ENCODE measurements at regions not wholly inside any gene's neighbourhood (a gene's known extent, or its start where the extent isn't known, plus 50 kb on each side); places are given as distances from the start of the nearest gene placed in this dataset.
A peak's percentile ranks its signal among the peaks of the same experiment; 100 is the strongest.
"Not testable (repeated sequence)": the region's sequence is repeated elsewhere in the genome, so short reads cannot be mapped to it uniquely, and the experiment has no call there.

DNA sequence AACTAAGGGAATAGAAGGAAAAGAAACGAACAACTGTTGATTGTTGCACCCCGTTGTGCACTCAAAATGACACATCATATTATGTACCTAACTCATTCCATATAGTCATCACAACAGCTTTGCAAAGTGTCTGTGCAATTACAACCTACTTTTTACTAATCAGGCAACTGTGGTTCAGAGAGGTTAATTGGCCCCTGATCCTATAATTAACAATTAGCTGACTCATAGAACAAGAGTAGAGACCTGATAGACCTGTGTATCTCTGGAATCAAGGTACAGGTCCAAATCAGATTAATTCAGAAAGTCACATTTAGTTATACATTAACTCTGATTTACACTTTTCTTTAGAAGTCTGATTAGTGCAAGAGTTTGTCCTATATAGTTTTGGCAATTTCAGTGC is 122.5 kb upstream of the CDK13 start:
- peaks cover 10% of the 10 kb centered on the region; the same call in 1 of the 2 replicates for H3K4me1 ChIP-seq (ENCODE audit: insufficient read depth, low read length)
- H3K9me3 ChIP-seq (ENCODE audit: insufficient read depth, low read depth, low read length), result no peaks in the 10 kb centered on the region
- no peaks in the 10 kb centered on the region for H3K36me3 ChIP-seq (ENCODE audit: insufficient read depth, low read depth, low read length)
- H3K27me3 ChIP-seq (ENCODE audit: insufficient read depth, low read length), result peaks cover 15% of the 10 kb centered on the region
- H3K4me3 ChIP-seq (ENCODE audit: low read length), result no peak overlapping the region
- no peak overlapping the region for H3K9ac ChIP-seq (ENCODE audit: low read depth, low read length)
- H3K27ac ChIP-seq (ENCODE audit: low read length), result no peak overlapping the region

DNA sequence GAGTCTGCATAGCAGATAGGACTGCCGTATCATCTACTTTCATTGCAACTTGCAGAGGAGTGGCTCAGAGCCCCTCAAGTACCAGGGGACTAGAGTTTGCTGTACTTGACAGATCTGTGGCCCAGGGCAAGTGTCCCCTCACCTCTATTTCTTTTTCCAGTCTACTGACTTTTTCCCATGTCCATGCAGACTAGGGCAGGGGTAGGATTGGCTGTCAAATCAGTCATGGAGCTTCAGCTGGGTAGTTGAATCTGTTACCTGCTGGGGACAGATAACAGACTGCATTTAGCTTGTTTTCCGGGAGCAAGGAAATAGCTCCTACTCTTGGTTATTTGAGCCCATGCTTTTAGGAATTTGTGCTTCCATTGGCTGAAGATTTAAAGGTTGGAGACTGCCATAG is 121.0 kb upstream of the CDK13 start:
- H3K27ac ChIP-seq (ENCODE audit: low read length), result no peak overlapping the region
- no peak overlapping the region for H3K4me3 ChIP-seq (ENCODE audit: low read length)
- no peaks in the 10 kb centered on the region for H3K9me3 ChIP-seq (ENCODE audit: insufficient read depth, low read depth, low read length)
- H3K4me1 ChIP-seq (ENCODE audit: insufficient read depth, low read length), result peaks cover 10% of the 10 kb centered on the region; the same call in 1 of the 2 replicates
- no peak overlapping the region for H3K9ac ChIP-seq (ENCODE audit: low read depth, low read length)
- H3K36me3 ChIP-seq (ENCODE audit: insufficient read depth, low read depth, low read length), result no peaks in the 10 kb centered on the region
- H3K27me3 ChIP-seq (ENCODE audit: insufficient read depth, low read length), result peaks cover 26% of the 10 kb centered on the region

DNA sequence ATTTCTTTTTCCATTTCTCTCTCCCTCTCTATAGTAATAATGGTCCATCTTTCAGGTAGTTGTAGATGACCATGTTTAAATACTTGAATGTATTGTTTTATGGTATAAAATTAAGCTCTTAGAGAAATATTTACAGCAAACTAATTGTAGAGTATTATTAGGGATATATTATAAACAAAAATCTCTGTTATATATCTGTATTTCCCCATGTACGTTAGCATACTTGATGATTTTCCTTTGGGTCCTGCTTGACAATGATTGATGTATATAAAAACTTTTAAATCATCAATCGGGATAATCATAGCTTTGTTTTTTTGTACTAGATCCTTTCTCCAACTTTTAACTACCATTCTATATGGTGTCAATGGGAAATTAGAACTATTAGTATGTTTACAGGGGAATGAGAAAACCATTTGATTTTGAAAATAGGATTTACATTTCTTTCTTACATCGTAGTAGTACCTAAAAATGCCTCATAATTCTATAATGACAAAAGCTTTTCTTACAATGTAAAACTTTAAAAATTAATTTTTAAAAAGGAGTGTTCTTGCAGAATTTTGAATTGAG is 117.5 kb upstream of the CDK13 start:
- Histone ChIP-seq H3K27ac (ENCODE audit: low read length) (no peak overlapping the region), H3K27me3 (ENCODE audit: insufficient read depth, low read length) (peaks cover 57% of the 10 kb centered on the region), H3K9me3 (ENCODE audit: insufficient read depth, low read depth, low read length) (no peaks in the 10 kb centered on the region), H3K9ac (ENCODE audit: low read depth, low read length) (no peak overlapping the region), H3K36me3 (ENCODE audit: insufficient read depth, low read depth, low read length) (no peaks in the 10 kb centered on the region), H3K4me3 (ENCODE audit: low read length) (peak overlapping the region; percentile 29; the same call in 1 of the 2 replicates), H3K4me1 (ENCODE audit: insufficient read depth, low read length) (peaks cover 5% of the 10 kb centered on the region; the same call in 1 of the 2 replicates)

DNA sequence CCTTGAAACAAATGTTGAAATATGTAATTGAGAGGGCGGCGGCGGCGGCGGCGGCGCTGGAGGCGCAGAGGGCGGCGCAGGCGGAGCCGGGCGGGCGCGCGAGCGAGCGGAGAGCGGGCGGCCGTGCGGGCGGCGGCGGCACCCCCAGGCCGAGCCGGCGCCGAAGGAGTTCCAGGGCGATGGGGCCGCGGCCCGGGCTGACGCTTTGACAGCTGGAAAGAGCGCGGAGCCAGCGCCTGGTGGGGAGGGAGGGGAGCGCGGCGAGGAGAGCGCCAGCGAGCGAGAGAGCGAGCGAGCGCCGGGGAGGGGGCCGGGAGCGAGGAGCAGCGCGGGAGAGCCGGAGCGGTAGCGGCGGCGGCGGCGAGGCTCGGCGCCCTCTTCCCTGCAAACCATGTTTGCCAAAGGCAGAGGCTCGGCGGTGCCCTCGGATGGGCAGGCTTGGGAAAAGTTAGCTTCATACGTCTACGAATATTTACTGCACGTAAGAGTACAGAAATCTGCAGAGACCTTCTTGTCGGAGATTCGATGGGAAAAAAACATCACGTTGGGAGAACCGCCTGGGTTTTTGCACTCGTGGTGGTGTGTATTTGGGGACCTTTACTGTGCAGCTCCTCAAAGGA is 116.8 kb upstream of the CDK13 start:
- Histone ChIP-seq H3K27me3 (ENCODE audit: insufficient read depth, low read length) (peaks cover 57% of the 10 kb centered on the region), H3K4me3 (ENCODE audit: low read length) (peak overlapping the region; percentile 81)
- not testable (repeated sequence) for H3K36me3 ChIP-seq (ENCODE audit: insufficient read depth, low read depth, low read length); H3K9me3 ChIP-seq (ENCODE audit: insufficient read depth, low read depth, low read length); H3K4me1 ChIP-seq (ENCODE audit: insufficient read depth, low read length); H3K27ac ChIP-seq (ENCODE audit: low read length); H3K9ac ChIP-seq (ENCODE audit: low read depth, low read length)

DNA sequence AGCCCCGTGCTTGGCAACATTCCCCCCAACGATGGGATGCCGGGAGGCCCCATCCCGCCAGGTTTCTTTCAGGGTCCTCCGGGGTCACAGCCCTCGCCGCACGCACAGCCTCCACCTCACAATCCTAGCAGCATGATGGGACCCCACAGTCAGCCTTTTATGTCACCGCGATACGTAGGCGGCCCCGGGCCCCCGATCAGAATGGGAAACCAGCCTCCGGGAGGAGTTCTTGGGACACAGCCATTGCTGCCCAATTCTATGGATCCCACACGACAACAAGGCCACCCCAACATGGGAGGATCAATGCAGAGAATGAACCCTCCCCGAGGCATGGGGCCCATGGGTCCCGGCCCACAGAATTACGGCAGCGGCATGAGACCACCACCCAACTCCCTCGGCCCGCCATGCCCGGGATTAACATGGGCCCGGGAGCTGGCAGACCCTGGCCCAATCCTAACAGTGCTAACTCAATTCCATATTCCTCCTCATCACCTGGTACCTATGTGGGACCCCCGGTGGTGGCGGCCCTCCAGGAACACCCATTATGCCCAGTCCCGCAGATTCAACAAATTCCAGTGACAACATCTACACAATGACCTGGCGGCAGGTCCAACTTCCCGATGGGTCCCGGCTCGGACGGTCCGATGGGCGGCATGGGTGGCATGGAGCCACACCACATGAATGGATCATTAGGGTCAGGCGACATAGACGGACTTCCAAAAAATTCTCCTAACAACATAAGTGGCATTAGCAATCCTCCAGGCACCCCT is 116.0 kb upstream of the CDK13 start:
- not testable (repeated sequence) for H3K36me3 ChIP-seq (ENCODE audit: insufficient read depth, low read depth, low read length); H3K27ac ChIP-seq (ENCODE audit: low read length); H3K9me3 ChIP-seq (ENCODE audit: insufficient read depth, low read depth, low read length); H3K4me1 ChIP-seq (ENCODE audit: insufficient read depth, low read length); H3K9ac ChIP-seq (ENCODE audit: low read depth, low read length)
- peaks cover 57% of the 10 kb centered on the region for H3K27me3 ChIP-seq (ENCODE audit: insufficient read depth, low read length)
- H3K4me3 ChIP-seq (ENCODE audit: low read length), result peak overlapping the region; percentile 81

DNA sequence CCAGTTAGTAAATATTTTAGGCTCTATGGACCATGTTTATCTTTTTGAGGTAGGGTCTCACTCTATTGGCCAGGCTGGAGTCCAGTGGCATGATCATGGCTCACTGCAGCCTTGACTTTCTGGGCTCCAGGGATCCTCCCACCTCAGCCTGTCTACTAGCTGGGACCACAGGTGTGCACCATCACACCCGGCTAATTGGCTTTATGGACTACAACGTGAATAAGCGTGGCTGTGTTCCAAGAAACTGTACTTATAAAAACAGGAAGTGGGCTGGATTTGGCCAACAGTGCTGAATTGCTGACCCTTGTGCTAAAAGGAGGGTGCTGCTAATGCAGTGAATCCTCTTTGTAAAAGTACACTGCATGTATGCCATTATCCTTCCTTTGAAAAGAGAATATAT is 111.7 kb upstream of the CDK13 start:
- no peaks in the 10 kb centered on the region for H3K9me3 ChIP-seq (ENCODE audit: insufficient read depth, low read depth, low read length)
- peaks cover 38% of the 10 kb centered on the region for H3K27me3 ChIP-seq (ENCODE audit: insufficient read depth, low read length)
- H3K4me3 ChIP-seq (ENCODE audit: low read length), result no peak overlapping the region
- H3K27ac ChIP-seq (ENCODE audit: low read length), result no peak overlapping the region
- no peaks in the 10 kb centered on the region for H3K4me1 ChIP-seq (ENCODE audit: insufficient read depth, low read length)
- H3K9ac ChIP-seq (ENCODE audit: low read depth, low read length), result no peak overlapping the region
- no peaks in the 10 kb centered on the region for H3K36me3 ChIP-seq (ENCODE audit: insufficient read depth, low read depth, low read length)

DNA sequence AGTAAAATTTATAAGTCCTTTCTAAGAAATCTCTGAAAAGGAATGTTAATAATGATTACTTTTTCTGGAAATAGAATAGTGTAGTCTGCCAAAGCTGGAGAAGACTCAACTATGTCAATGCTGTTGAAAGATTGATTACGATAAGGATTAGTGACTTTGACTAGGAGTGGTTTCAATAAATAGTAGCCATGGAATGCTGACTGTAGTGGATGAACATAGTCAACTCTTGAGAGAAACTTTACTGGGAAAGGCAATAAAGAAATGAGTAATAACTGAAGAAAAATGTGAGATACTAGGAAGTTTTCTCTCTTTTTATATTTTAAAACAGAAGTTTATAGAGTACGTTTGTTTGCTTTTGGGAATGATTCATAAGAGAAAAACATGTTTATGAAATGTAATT is 105.0 kb upstream of the CDK13 start:
- no peaks in the 10 kb centered on the region for H3K9me3 ChIP-seq (ENCODE audit: insufficient read depth, low read depth, low read length)
- H3K27ac ChIP-seq (ENCODE audit: low read length), result no peak overlapping the region
- H3K4me1 ChIP-seq (ENCODE audit: insufficient read depth, low read length), result no peaks in the 10 kb centered on the region
- H3K4me3 ChIP-seq (ENCODE audit: low read length), result no peak overlapping the region
- no peaks in the 10 kb centered on the region for H3K27me3 ChIP-seq (ENCODE audit: insufficient read depth, low read length)
- no peak overlapping the region for H3K9ac ChIP-seq (ENCODE audit: low read depth, low read length)
- H3K36me3 ChIP-seq (ENCODE audit: insufficient read depth, low read depth, low read length), result no peaks in the 10 kb centered on the region

DNA sequence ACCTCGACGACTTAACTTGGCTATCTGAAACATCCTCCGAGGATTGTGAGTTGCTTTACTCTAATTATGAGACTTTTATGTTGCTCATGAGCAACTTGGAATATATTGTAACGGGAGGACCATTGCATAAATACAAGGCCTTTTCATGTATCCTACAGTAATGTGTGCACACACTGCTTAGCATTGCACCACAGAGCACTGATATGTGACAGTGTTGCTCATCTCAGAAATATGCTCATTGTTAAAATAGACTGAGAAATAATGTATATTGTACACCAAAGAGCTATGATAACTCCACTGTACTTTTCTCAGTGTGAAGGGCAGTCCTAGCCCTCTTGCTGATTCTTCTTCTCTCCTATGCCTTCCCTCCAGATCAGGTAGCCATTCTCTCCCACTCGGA is 102.8 kb upstream of the CDK13 start:
- no peaks in the 10 kb centered on the region for H3K36me3 ChIP-seq (ENCODE audit: insufficient read depth, low read depth, low read length)
- H3K4me3 ChIP-seq (ENCODE audit: low read length), result no peak overlapping the region
- no peak overlapping the region for H3K27ac ChIP-seq (ENCODE audit: low read length)
- no peak overlapping the region for H3K9ac ChIP-seq (ENCODE audit: low read depth, low read length)
- no peaks in the 10 kb centered on the region for H3K9me3 ChIP-seq (ENCODE audit: insufficient read depth, low read depth, low read length)
- H3K27me3 ChIP-seq (ENCODE audit: insufficient read depth, low read length), result no peaks in the 10 kb centered on the region
- H3K4me1 ChIP-seq (ENCODE audit: insufficient read depth, low read length), result no peaks in the 10 kb centered on the region

DNA sequence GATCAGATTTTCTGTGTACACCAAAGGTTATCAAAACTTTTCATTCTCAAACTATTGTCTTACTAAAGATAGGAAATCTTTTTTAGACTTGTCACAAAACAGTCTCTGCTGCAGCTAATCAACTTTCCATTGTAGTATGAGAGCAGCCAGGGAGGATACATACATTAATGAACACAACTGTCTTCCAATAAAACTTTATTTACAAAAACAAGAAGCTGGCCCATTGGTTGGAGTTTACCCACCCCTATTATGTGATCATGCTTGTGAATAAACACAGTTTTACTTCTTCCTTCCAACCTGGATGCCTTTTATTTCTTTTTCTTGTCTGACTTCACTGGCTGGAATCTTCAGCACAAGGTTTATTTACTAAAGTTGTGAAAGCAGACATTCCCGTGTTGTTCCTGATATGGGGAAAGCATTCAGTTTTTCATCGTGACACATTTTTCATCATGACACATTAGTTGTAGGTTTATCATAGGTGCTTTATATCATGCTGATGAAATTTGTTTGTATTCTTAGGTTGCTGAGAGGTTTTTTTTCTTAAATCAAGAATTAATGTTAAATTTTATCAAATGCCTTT is 98.5 kb upstream of the CDK13 start:
- Histone ChIP-seq H3K4me3 (ENCODE audit: low read length) (no peak overlapping the region), H3K27me3 (ENCODE audit: insufficient read depth, low read length) (no peaks in the 10 kb centered on the region), H3K27ac (ENCODE audit: low read length) (no peak overlapping the region), H3K9ac (ENCODE audit: low read depth, low read length) (no peak overlapping the region), H3K9me3 (ENCODE audit: insufficient read depth, low read depth, low read length) (no peaks in the 10 kb centered on the region), H3K36me3 (ENCODE audit: insufficient read depth, low read depth, low read length) (no peaks in the 10 kb centered on the region), H3K4me1 (ENCODE audit: insufficient read depth, low read length) (no peaks in the 10 kb centered on the region)

DNA sequence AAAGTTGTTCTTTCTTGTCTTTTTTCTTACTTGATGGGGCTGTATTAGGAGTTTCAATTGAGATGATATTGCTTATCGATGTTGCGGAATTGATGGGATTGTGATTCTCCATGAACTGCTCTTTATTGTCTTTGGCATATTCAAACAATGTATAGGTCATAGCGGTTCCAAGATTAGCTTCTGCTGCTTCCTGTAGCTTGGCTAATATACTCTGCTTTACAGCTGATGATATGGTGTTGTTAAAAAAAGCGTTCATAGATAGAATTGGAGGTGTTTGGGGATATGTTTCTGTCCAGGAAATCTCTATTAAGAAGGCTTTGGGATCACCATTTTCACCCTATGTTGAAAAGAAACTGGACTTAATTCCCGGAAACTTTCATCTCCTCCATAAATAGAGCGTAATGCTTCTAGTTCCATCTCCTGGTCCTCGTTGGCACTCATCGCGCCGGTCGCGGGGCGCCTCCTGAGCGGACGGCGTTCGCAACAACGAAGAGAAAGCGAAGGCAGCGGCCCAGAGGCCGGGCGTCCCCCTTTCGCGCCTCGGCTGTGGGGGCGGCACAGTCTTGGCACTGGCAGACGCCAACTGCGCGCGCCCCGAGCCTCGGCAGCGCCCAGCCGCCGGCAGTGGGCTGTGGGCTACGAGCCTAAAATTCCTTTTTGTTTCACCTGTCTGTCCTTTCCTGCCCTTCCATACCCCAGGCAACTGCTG is 95.3 kb upstream of the CDK13 start:
- not testable (repeated sequence) for H3K4me3 ChIP-seq (ENCODE audit: low read length); H3K9ac ChIP-seq (ENCODE audit: low read depth, low read length)

DNA sequence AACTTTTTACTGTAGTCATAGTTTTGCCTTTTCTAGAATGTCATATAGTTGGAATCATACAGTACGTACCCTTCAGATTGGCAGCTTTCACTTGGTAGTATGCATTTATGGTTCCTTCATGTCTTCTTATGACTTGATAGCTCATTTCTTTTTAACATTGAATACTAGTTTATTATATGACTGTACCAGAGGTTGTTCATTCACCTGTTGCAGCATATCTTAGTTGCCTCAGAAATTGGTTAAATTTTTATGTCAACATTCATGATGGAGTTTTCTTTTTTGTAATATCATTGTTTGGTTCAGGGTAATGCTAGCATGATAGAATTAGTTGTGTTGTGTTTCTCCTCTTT is 94.8 kb upstream of the CDK13 start:
- H3K4me3 ChIP-seq (ENCODE audit: low read length), result no peak overlapping the region
- no peaks in the 10 kb centered on the region for H3K36me3 ChIP-seq (ENCODE audit: insufficient read depth, low read depth, low read length)
- H3K9ac ChIP-seq (ENCODE audit: low read depth, low read length), result no peak overlapping the region
- H3K9me3 ChIP-seq (ENCODE audit: insufficient read depth, low read depth, low read length), result no peaks in the 10 kb centered on the region
- H3K27ac ChIP-seq (ENCODE audit: low read length), result no peak overlapping the region
- no peaks in the 10 kb centered on the region for H3K4me1 ChIP-seq (ENCODE audit: insufficient read depth, low read length)
- H3K27me3 ChIP-seq (ENCODE audit: insufficient read depth, low read length), result no peaks in the 10 kb centered on the region

More for the DNA sequence above, 95.3 kb upstream of the CDK13 start:
- not testable (repeated sequence) for H3K4me1 ChIP-seq (ENCODE audit: insufficient read depth, low read length); H3K9me3 ChIP-seq (ENCODE audit: insufficient read depth, low read depth, low read length); H3K27me3 ChIP-seq (ENCODE audit: insufficient read depth, low read length); H3K27ac ChIP-seq (ENCODE audit: low read length); H3K36me3 ChIP-seq (ENCODE audit: insufficient read depth, low read depth, low read length)
